SK-N-SH (cell line): ENCODE measurements at regions not wholly inside any gene's neighbourhood (a gene's known extent, or its start where the extent isn't known, plus 50 kb on each side); places are given as distances from the start of the nearest gene placed in this dataset.

ENCODE experiments used
- CTCF ChIA-PET: fragments of 300-600, 350-600 bp; formaldehyde crosslinking; extraction: SDS; loops from one replicate; lab custom pipeline; 2021; lab: Yijun Ruan, JAX
- POLR2A ChIA-PET: fragments of 350-600 bp; sonication (Branson Sonifier 250); formaldehyde crosslinking; extraction: SDS; loops from one replicate; lab custom pipeline; 2020; ENCODE audit warnings: antibody characterized with exemption, inconsistent platforms; lab: Yijun Ruan, JAX
- DNase-seq: peaks from one replicate; pipeline ENCODE4 v3.0.0; 2012
- H2AFZ ChIP-seq: fragments of 200-600 bp; sonication (generic); 2 replicates; pipeline ENCODE4 v1.8.1; 2016; ENCODE audit warnings: antibody characterized with exemption, mild to moderate bottlenecking, low read depth
- H3F3A ChIP-seq: fragments of 200-600 bp; sonication (generic); replicated peaks from 2 replicates; pipeline ENCODE3; 2016; ENCODE audit warnings: antibody characterized with exemption, mild to moderate bottlenecking; ENCODE audit not compliant: insufficient read depth
- H3K27ac ChIP-seq, 2 experiments: fragments of 200-500 bp in 1 of 2; fragments of 200-600 bp in 1 of 2; sonication (Bioruptor generic) in 1 of 2; sonication (generic), shearing (Covaris generic) in 1 of 2; 2 replicates each; pipeline versions ENCODE4 v1.5.1 to v1.6.1; 2014 to 2016; ENCODE audit warnings: low read depth in 2 of 2, inconsistent platforms in 1 of 2, low read length in 1 of 2, mild to moderate bottlenecking in 1 of 2, mixed read lengths in 1 of 2
- H3K27me3 ChIP-seq: fragments of 200-600 bp; sonication (generic), shearing (Covaris generic); 2 replicates; pipeline ENCODE4 v1.6.1; 2016; ENCODE audit warnings: mixed run types; ENCODE audit not compliant: insufficient read depth
- H3K36me3 ChIP-seq, 2 experiments: fragments of 200-500 bp in 1 of 2; fragments of 200-600 bp in 1 of 2; sonication (Bioruptor generic) in 1 of 2; sonication (generic) in 1 of 2; replicated peaks in 1 of 2; 2 replicates each; pipeline versions ENCODE3 to v1.5.1; 2014 to 2016; ENCODE audit warnings: low read length in 1 of 2, mild to moderate bottlenecking in 1 of 2; ENCODE audit not compliant: insufficient read depth in 2 of 2, control insufficient read depth in 1 of 2
- H3K4me1 ChIP-seq, 2 experiments: fragments of 200-500 bp in 1 of 2; fragments of 200-600 bp in 1 of 2; sonication (Bioruptor generic) in 1 of 2; sonication (generic), shearing (Covaris generic) in 1 of 2; 2 replicates each; pipeline versions ENCODE4 v1.5.1 to v1.6.1; 2014 to 2016; ENCODE audit warnings: low read depth in 1 of 2, low read length in 1 of 2, mixed run types in 1 of 2; ENCODE audit not compliant: insufficient read depth in 2 of 2, control insufficient read depth in 1 of 2
- H3K4me2 ChIP-seq: fragments of 200-600 bp; sonication (generic), shearing (Covaris generic); 2 replicates; pipeline ENCODE4 v1.6.1; 2017; ENCODE audit warnings: mixed run types
- H3K4me3 ChIP-seq, 2 experiments: fragments of 200-500 bp in 1 of 2; fragments of 200-600 bp in 1 of 2; sonication (Bioruptor generic) in 1 of 2; sonication (generic), shearing (Covaris generic) in 1 of 2; 2 replicates each; pipeline versions ENCODE4 v1.5.1 to v1.8.1; 2014 to 2016; ENCODE audit warnings: low read depth in 2 of 2, inconsistent platforms in 1 of 2, low read length in 1 of 2, mild to moderate bottlenecking in 1 of 2, mixed read lengths in 1 of 2, moderate library complexity in 1 of 2
- H3K79me2 ChIP-seq: fragments of 200-600 bp; sonication (generic); 2 replicates; pipeline ENCODE4 v1.8.1; 2017; ENCODE audit warnings: mild to moderate bottlenecking; ENCODE audit not compliant: insufficient read depth
- H3K9ac ChIP-seq: fragments of 200-600 bp; sonication (generic); 2 replicates; pipeline ENCODE4 v1.6.1; 2017; ENCODE audit warnings: mixed run types
- H3K9me2 ChIP-seq: fragments of 200-600 bp; sonication (generic); 2 replicates; pipeline ENCODE4 v1.6.1; 2017; ENCODE audit warnings: mixed run types
- H3K9me3 ChIP-seq: fragments of 200-600 bp; sonication (generic); 2 replicates; pipeline ENCODE4 v1.6.1; 2017; ENCODE audit warnings: mixed run types, mild to moderate bottlenecking, moderate library complexity
- H4K20me1 ChIP-seq: fragments of 200-600 bp; sonication (generic); 2 replicates; pipeline ENCODE4 v1.6.1; 2017; ENCODE audit warnings: mild to moderate bottlenecking, mixed run types; ENCODE audit not compliant: insufficient read depth
- CHD2 ChIP-seq: fragments of 150-350 bp; IDR thresholded peaks from 2 replicates; pipeline ENCODE4 v1.6.1; 2018; ENCODE audit warnings: low read length; ENCODE audit not compliant: partially characterized antibody
- FOSL2 ChIP-seq: IDR thresholded peaks from 2 replicates; pipeline ENCODE4 v1.4.0; 2012; ENCODE audit warnings: low read depth, mild to moderate bottlenecking, moderate library complexity, borderline replicate concordance
- FOXJ3 ChIP-seq: sonication (generic); formaldehyde crosslinking; IDR thresholded peaks from 2 replicates; pipeline ENCODE4 v1.5.1; 2020; ENCODE audit warnings: mild to moderate bottlenecking, missing genetic modification reagents
- FOXM1 ChIP-seq: IDR thresholded peaks from 2 replicates; pipeline ENCODE4 v1.4.0; 2012; ENCODE audit warnings: low read depth, mild to moderate bottlenecking
- GABPA ChIP-seq: IDR thresholded peaks from 2 replicates; pipeline ENCODE4 v1.4.0; 2012; ENCODE audit warnings: low read depth, mild to moderate bottlenecking
- GATA2 ChIP-seq: sonication (generic); formaldehyde crosslinking; IDR thresholded peaks from 2 replicates; pipeline ENCODE4 v1.5.0; 2020; ENCODE audit warnings: mild to moderate bottlenecking, missing genetic modification reagents
- JUND ChIP-seq: IDR thresholded peaks from 2 replicates; pipeline ENCODE4 v1.4.0; 2012
- MEF2A ChIP-seq: IDR thresholded peaks from 2 replicates; pipeline ENCODE4 v1.4.0; 2012; ENCODE audit warnings: low read depth, borderline replicate concordance
- MXI1 ChIP-seq: IDR thresholded peaks from 2 replicates; pipeline ENCODE4 v1.6.1; 2012; ENCODE audit warnings: mild to moderate bottlenecking, low read depth, low read length, improper control_type of control experiment
- NFIC ChIP-seq: IDR thresholded peaks from 2 replicates; pipeline ENCODE4 v1.4.0; 2012; ENCODE audit warnings: borderline replicate concordance
- RAD21 ChIP-seq: IDR thresholded peaks from 2 replicates; pipeline ENCODE4 v1.6.1; 2012; ENCODE audit warnings: mild to moderate bottlenecking, low read length
- RFX5 ChIP-seq: IDR thresholded peaks from 2 replicates; pipeline ENCODE4 v1.6.1; 2012; ENCODE audit warnings: mild to moderate bottlenecking, improper control_type of control experiment, low read length
- SIN3A ChIP-seq: IDR thresholded peaks from 2 replicates; pipeline ENCODE4 v1.6.1; 2012; ENCODE audit warnings: low read depth, mild to moderate bottlenecking, low read length, moderate library complexity, borderline replicate concordance
- TEAD4 ChIP-seq: IDR thresholded peaks from 2 replicates; pipeline ENCODE4 v1.4.0; 2012; ENCODE audit warnings: mild to moderate bottlenecking, borderline replicate concordance; ENCODE audit not compliant: insufficient read depth
- USF1 ChIP-seq: IDR thresholded peaks from 2 replicates; pipeline ENCODE4 v1.4.0; 2012; ENCODE audit warnings: low read depth, borderline replicate concordance
- USF2 ChIP-seq: fragments of 150-350 bp; IDR thresholded peaks from 2 replicates; pipeline ENCODE4 v1.6.1; 2017; ENCODE audit warnings: antibody characterized with exemption, low read length, low read depth, borderline replicate concordance
- YY1 ChIP-seq: IDR thresholded peaks from 2 replicates; pipeline ENCODE4 v1.4.0; 2012; ENCODE audit warnings: low read depth, mild to moderate bottlenecking
- WGBS: methylation state at CpG from one replicate; pipeline ENCODE4 v1.1.6; 2017; ENCODE audit warnings: low lambda C conversion rate; 5-methylcytosine and 5-hydroxymethylcytosine counted together
- TF ChIP-seq, protein P1 (sequence below): IDR thresholded peaks from 2 replicates; pipeline ENCODE4 v1.6.1; 2012; ENCODE audit warnings: mild to moderate bottlenecking, low read depth, low read length, moderate library complexity
- TF ChIP-seq, protein P2 (sequence below): IDR thresholded peaks from 2 replicates; pipeline ENCODE4 v1.4.0; 2012; ENCODE audit warnings: low read depth

GRCh38 chr5:155689406-155689805 is 637.6 kb upstream of the SGCD start:
- Histone ChIP-seq H3K4me2 (no peak overlapping the region), H3K27ac (no peak overlapping the region), H3F3A (no peaks in the 10 kb centered on the region), H3K9ac (no peak overlapping the region), H3K36me3 (no peaks in the 10 kb centered on the region), H3K9me2 (no peaks in the 10 kb centered on the region), H3K27me3 (no peaks in the 10 kb centered on the region), H2AFZ (no peak overlapping the region), H3K79me2 (no peaks in the 10 kb centered on the region), H4K20me1 (no peaks in the 10 kb centered on the region), H3K4me3 (no peak overlapping the region), H3K9me3 (no peaks in the 10 kb centered on the region), H3K4me1 (no peaks in the 10 kb centered on the region)
- CTCF ChIA-PET = interaction anchor here (0.8 kb wide), 1 partner anchor 13 kb away, joined by 3 read pairs; no protein-coding TSS in a partner anchor
- TF ChIP-seq RFX5 = no peak
- no peak for TF ChIP-seq GATA2 (CRISPR knock-in tag)
- TF ChIP-seq SIN3A = no peak
- no peak for TF ChIP-seq RAD21
- TF ChIP-seq YY1 = no peak
- TF ChIP-seq, protein P1, sequence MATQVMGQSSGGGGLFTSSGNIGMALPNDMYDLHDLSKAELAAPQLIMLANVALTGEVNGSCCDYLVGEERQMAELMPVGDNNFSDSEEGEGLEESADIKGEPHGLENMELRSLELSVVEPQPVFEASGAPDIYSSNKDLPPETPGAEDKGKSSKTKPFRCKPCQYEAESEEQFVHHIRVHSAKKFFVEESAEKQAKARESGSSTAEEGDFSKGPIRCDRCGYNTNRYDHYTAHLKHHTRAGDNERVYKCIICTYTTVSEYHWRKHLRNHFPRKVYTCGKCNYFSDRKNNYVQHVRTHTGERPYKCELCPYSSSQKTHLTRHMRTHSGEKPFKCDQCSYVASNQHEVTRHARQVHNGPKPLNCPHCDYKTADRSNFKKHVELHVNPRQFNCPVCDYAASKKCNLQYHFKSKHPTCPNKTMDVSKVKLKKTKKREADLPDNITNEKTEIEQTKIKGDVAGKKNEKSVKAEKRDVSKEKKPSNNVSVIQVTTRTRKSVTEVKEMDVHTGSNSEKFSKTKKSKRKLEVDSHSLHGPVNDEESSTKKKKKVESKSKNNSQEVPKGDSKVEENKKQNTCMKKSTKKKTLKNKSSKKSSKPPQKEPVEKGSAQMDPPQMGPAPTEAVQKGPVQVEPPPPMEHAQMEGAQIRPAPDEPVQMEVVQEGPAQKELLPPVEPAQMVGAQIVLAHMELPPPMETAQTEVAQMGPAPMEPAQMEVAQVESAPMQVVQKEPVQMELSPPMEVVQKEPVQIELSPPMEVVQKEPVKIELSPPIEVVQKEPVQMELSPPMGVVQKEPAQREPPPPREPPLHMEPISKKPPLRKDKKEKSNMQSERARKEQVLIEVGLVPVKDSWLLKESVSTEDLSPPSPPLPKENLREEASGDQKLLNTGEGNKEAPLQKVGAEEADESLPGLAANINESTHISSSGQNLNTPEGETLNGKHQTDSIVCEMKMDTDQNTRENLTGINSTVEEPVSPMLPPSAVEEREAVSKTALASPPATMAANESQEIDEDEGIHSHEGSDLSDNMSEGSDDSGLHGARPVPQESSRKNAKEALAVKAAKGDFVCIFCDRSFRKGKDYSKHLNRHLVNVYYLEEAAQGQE = no peak
- TF ChIP-seq, protein P2, sequence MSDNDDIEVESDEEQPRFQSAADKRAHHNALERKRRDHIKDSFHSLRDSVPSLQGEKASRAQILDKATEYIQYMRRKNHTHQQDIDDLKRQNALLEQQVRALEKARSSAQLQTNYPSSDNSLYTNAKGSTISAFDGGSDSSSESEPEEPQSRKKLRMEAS = no peak
- no peak for TF ChIP-seq JUND
- no peak for TF ChIP-seq TEAD4
- TF ChIP-seq USF2 = no peak
- no peak for TF ChIP-seq NFIC
- TF ChIP-seq FOXM1 = no peak
- TF ChIP-seq FOXJ3 (CRISPR knock-in tag) = no peak
- POLR2A ChIA-PET = no interaction called here
- WGBS = 3% methylated on average over 1 of the region's 1 CpG
- no peak for DNase-seq

- no peak for TF ChIP-seq RFX5
- no peak for TF ChIP-seq FOSL2
- TF ChIP-seq MXI1 = no peak
- TF ChIP-seq GABPA = no peak
- no peak for TF ChIP-seq YY1
- TF ChIP-seq RAD21 = no peak
- TF ChIP-seq MEF2A = no peak
- TF ChIP-seq USF1 = no peak
- TF ChIP-seq FOXM1 = no peak
- TF ChIP-seq CHD2 = no peak
- TF ChIP-seq TEAD4 = no peak
- TF ChIP-seq USF2 = no peak
- H3K27me3 ChIP-seq = no peaks in the 10 kb centered on the region
- no peak overlapping the region for H3K4me2 ChIP-seq
- DNase-seq = no peak
- no peaks in the 10 kb centered on the region for H3F3A ChIP-seq
- H3K4me3 ChIP-seq = no peak overlapping the region
- H4K20me1 ChIP-seq = no peaks in the 10 kb centered on the region
- no peaks in the 10 kb centered on the region for H3K9me3 ChIP-seq
- WGBS = 0% methylated on average over 1 of the region's 1 CpG
- no peaks in the 10 kb centered on the region for H3K79me2 ChIP-seq
- H3K27ac ChIP-seq = no peak overlapping the region
- H3K4me1 ChIP-seq = no peaks in the 10 kb centered on the region
- H3K36me3 ChIP-seq = no peaks in the 10 kb centered on the region
- no peaks in the 10 kb centered on the region for H3K9me2 ChIP-seq
- no peak overlapping the region for H3K9ac ChIP-seq
- no peak overlapping the region for H2AFZ ChIP-seq
- ChIA-PET POLR2A (no interaction called here), CTCF (no interaction called here)
Observed at GRCh38 chr5:155696362-155696761, 630.6 kb upstream of the SGCD start.
